Endothelial cell of hepatic sinusoid (primary cell): ENCODE measurements at regions not wholly inside any gene's neighbourhood (a gene's known extent, or its start where the extent isn't known, plus 50 kb on each side); places are given as distances from the start of the nearest gene placed in this dataset.

ENCODE experiments used
- in situ Hi-C: cut with HindIII; loops from 2 replicates; pipeline ENCODE4 v1.10.0; 2017; ENCODE audit warnings: low sequenced_read_pairs

GRCh38 chr22:48241658-48242057, 1479.2 kb downstream of the TBC1D22A start:
- in situ Hi-C loops, result no loop called here

- in situ Hi-C loops, result no loop called here
Observed at GRCh38 chr22:48240935-48241230, 1478.4 kb downstream of the TBC1D22A start.

GRCh38 chr22:48240148-48240934, 1477.9 kb downstream of the TBC1D22A start:
- in situ Hi-C loops, result no loop called here

- in situ Hi-C loops, result no loop called here
Observed at GRCh38 chr22:48239461-48240147, 1477.2 kb downstream of the TBC1D22A start.

- in situ Hi-C loops, result no loop called here
Observed at GRCh38 chr22:48238966-48239365, 1476.5 kb downstream of the TBC1D22A start.

- in situ Hi-C loops, result no loop called here
Observed at GRCh38 chr22:48238284-48238915, 1476.0 kb downstream of the TBC1D22A start.

- in situ Hi-C loops, result no loop called here
Observed at GRCh38 chr22:48237466-48238283, 1475.2 kb downstream of the TBC1D22A start.

- in situ Hi-C loops, result no loop called here
Observed at GRCh38 chr22:48236261-48236660, 1473.8 kb downstream of the TBC1D22A start.

GRCh38 chr22:48235744-48236143, 1473.3 kb downstream of the TBC1D22A start:
- in situ Hi-C loops, result no loop called here

GRCh38 chr22:48234011-48234410, 1471.6 kb downstream of the TBC1D22A start:
- in situ Hi-C loops, result no loop called here

- in situ Hi-C loops, result no loop called here
Observed at GRCh38 chr22:48233586-48233985, 1471.1 kb downstream of the TBC1D22A start.

- in situ Hi-C loops, result no loop called here
Observed at GRCh38 chr22:48228468-48228867, 1466.0 kb downstream of the TBC1D22A start.

GRCh38 chr22:48227341-48228018, 1465.0 kb downstream of the TBC1D22A start:
- in situ Hi-C loops, result no loop called here

GRCh38 chr22:48226026-48227013, 1463.9 kb downstream of the TBC1D22A start:
- in situ Hi-C loops, result no loop called here

GRCh38 chr22:48224332-48224731, 1461.9 kb downstream of the TBC1D22A start:
- in situ Hi-C loops, result no loop called here

GRCh38 chr22:48223488-48224190, 1461.2 kb downstream of the TBC1D22A start:
- in situ Hi-C loops, result no loop called here

GRCh38 chr22:48222742-48223487, 1460.5 kb downstream of the TBC1D22A start:
- in situ Hi-C loops, result no loop called here

GRCh38 chr22:48218889-48219420, 1456.5 kb downstream of the TBC1D22A start:
- in situ Hi-C loops, result no loop called here
